K562 (cell line): ENCODE measurements at regions not wholly inside any gene's neighbourhood (a gene's known extent, or its start where the extent isn't known, plus 50 kb on each side); places are given as distances from the start of the nearest gene placed in this dataset.
A peak's percentile ranks its signal among the peaks of the same experiment; 100 is the strongest.

Experiments
- ATAC-seq: fragments of 200-7000 bp; cut with Tn5 transposase; 3 replicates; pipeline ENCODE4 v1.9.1; 2020; ENCODE audit warnings: moderate library complexity
- BruUV-seq: library from RNA; stranded (reverse); fragments of 400-500 nt; replicated peaks from 2 replicates; lab custom pipeline; 2021; lab: Mats Ljungman, UMichigan
- CTCF ChIA-PET: fragments of 300-600 bp; formaldehyde crosslinking; extraction: SDS; loops from one replicate; lab custom pipeline; 2021; ENCODE audit warnings: low intra/inter-chr PET ratio; lab: Yijun Ruan, JAX
- POLR2A ChIA-PET: fragments of 300-600, 350-650 bp; sonication (Branson Sonifier 250); formaldehyde crosslinking; extraction: SDS; loops from one replicate; lab custom pipeline; 2021; ENCODE audit warnings: antibody characterized with exemption, inconsistent platforms; lab: Yijun Ruan, JAX
- DNase-seq, 4 experiments: peaks; one replicate each; pipeline versions ENCODE4 v3.0.0 to v3.0.0-alpha.2; 2011 to 2018; ENCODE audit warnings: low spot score in 3 of 4, mixed read lengths in 3 of 4; ENCODE audit errors: extremely low read depth in 1 of 4
- FAIRE-seq: peaks from 2 replicates; lab custom pipeline; 2011; peaks lifted over from hg19 to GRCh38; lab: Jason Lieb, UNC
- H2AFZ ChIP-seq: 2 replicates; pipeline ENCODE4 v1.6.0; 2011; ENCODE audit warnings: low read depth, low read length, control low read depth, inconsistent platforms
- H3K27ac ChIP-seq: fragments of 200-600 bp; 3 replicates; pipeline ENCODE4 v1.8.0; 2011; ENCODE audit warnings: low read depth, mild to moderate bottlenecking, control low read depth, inconsistent platforms, low read length, moderate library complexity, mixed read lengths; ENCODE audit errors: extremely low read depth
- H3K27me3 ChIP-seq, 2 experiments: fragments of 300-600 bp in 1 of 2; 2 replicates in 1 of 2; 3 replicates in 1 of 2; pipeline versions ENCODE4 v1.6.0 to v1.8.0; 2011; ENCODE audit warnings: inconsistent platforms in 2 of 2, low read length in 2 of 2, mild to moderate bottlenecking in 1 of 2, mixed read lengths in 1 of 2, moderate library complexity in 1 of 2; ENCODE audit not compliant: control insufficient read depth in 2 of 2, insufficient read depth in 2 of 2
- H3K36me3 ChIP-seq: fragments of 300-600 bp; 3 replicates; pipeline ENCODE4 v1.8.0; 2011; ENCODE audit warnings: mild to moderate bottlenecking, low read length, inconsistent platforms; ENCODE audit not compliant: control insufficient read depth, insufficient read depth
- H3K4me1 ChIP-seq, 2 experiments: fragments of 200-600 bp in 1 of 2; replicated peaks in 1 of 2; 2 replicates in 1 of 2; 3 replicates in 1 of 2; pipeline versions ENCODE4 v1.5.1 to v1.8.0; 2011; ENCODE audit warnings: inconsistent platforms in 2 of 2, low read length in 2 of 2, mild to moderate bottlenecking in 1 of 2, mixed read lengths in 1 of 2, moderate library complexity in 1 of 2; ENCODE audit not compliant: control insufficient read depth in 2 of 2, insufficient read depth in 2 of 2
- H3K4me2 ChIP-seq: 2 replicates; pipeline ENCODE4 v1.6.1; 2011; ENCODE audit warnings: low read length, control low read depth, inconsistent platforms, mixed read lengths; ENCODE audit not compliant: insufficient read depth
- H3K4me3 ChIP-seq: fragments of 200-600 bp; sonication (generic), shearing (Covaris generic); 2 replicates; pipeline ENCODE4 v1.5.1; 2016; ENCODE audit warnings: control low read depth, inconsistent platforms
- H3K79me2 ChIP-seq: fragments of 200-600 bp; 3 replicates; pipeline ENCODE4 v1.8.0; 2011; ENCODE audit warnings: low read length, inconsistent platforms; ENCODE audit not compliant: control insufficient read depth, insufficient read depth
- H3K9ac ChIP-seq, 2 experiments: 2 replicates each; pipeline versions ENCODE4 v1.6.0 to v1.6.1; 2011; ENCODE audit warnings: low read depth in 2 of 2, low read length in 2 of 2, control low read depth in 1 of 2, inconsistent platforms in 1 of 2, mild to moderate bottlenecking in 1 of 2, mixed read lengths in 1 of 2; ENCODE audit not compliant: insufficient read depth in 1 of 2
- H3K9me1 ChIP-seq: one replicate; pipeline ENCODE4 v1.6.0; 2011; ENCODE audit warnings: inconsistent platforms, mild to moderate bottlenecking, low read length, moderate library complexity; ENCODE audit not compliant: control insufficient read depth, insufficient read depth
- H3K9me3 ChIP-seq: replicated peaks from 2 replicates; pipeline ENCODE4 v1.5.1; 2011; ENCODE audit warnings: low read depth, low read length, inconsistent platforms; ENCODE audit not compliant: control insufficient read depth, insufficient read depth
- H4K20me1 ChIP-seq: replicated peaks from 2 replicates; pipeline ENCODE4 v1.6.1; 2011; ENCODE audit warnings: low read length, inconsistent platforms, mixed read lengths; ENCODE audit not compliant: control insufficient read depth, insufficient read depth
- ATF3 ChIP-seq, 2 experiments: fragments of 450-650 bp in 1 of 2; sonication (generic) in 1 of 2; formaldehyde crosslinking in 1 of 2; IDR thresholded peaks in 1 of 2; conservative IDR thresholded peaks in 1 of 2; 2 replicates each; pipeline versions ENCODE4 v1.6.1 to v1.8.1; 2016 to 2023; ENCODE audit warnings: mild to moderate bottlenecking in 2 of 2, moderate library complexity in 2 of 2, inconsistent platforms in 1 of 2, missing genetic modification reagents in 1 of 2
- GABPA ChIP-seq: fragments of 200-800 bp; sonication (Bioruptor generic); conservative IDR thresholded peaks from 2 replicates; pipeline ENCODE4 v1.6.1; 2016; ENCODE audit warnings: low read depth, missing genetic modification characterization, missing compliant biosample characterization
- HMBOX1 ChIP-seq: sonication (generic); IDR thresholded peaks from 2 replicates; pipeline ENCODE4 v1.6.1; 2016
- HNRNPH1 ChIP-seq: fragments of 200-400 bp; formaldehyde crosslinking; optimal IDR thresholded peaks from 2 replicates; pipeline ENCODE3; 2017; ENCODE audit warnings: low read depth, mild to moderate bottlenecking, low read length, moderate library complexity
- HNRNPLL ChIP-seq: fragments of 200-400 bp; formaldehyde crosslinking; IDR thresholded peaks from 2 replicates; pipeline ENCODE4 v1.6.1; 2017; ENCODE audit warnings: low read length, low read depth, mild to moderate bottlenecking; ENCODE audit not compliant: poor library complexity, severe bottlenecking
- RAD21 ChIP-seq, 2 experiments: fragments of 250-450 bp in 1 of 2; fragments of 450-650 bp in 1 of 2; sonication (Bioruptor Pico) in 1 of 2; formaldehyde crosslinking in 1 of 2; IDR thresholded peaks in 1 of 2; conservative IDR thresholded peaks in 1 of 2; 2 replicates each; pipeline versions ENCODE4 v1.4.0 to v1.8.0; 2020 to 2022; ENCODE audit warnings: mild to moderate bottlenecking in 2 of 2, moderate library complexity in 1 of 2
- SIX5 ChIP-seq, 2 experiments: IDR thresholded peaks; 2 replicates each; pipeline ENCODE4 v1.6.1; 2011; ENCODE audit warnings: low read length in 2 of 2, borderline replicate concordance in 1 of 2, low read depth in 1 of 2, mild to moderate bottlenecking in 1 of 2, moderate library complexity in 1 of 2; ENCODE audit not compliant: insufficient read depth in 1 of 2
- SMARCE1 ChIP-seq: fragments of 450-650 bp; IDR thresholded peaks from 2 replicates; pipeline ENCODE4 v1.7.1; 2016; ENCODE audit warnings: mild to moderate bottlenecking
- TEAD4 ChIP-seq, 2 experiments: sonication (generic) in 1 of 2; formaldehyde crosslinking in 1 of 2; IDR thresholded peaks; 2 replicates each; pipeline versions ENCODE4 v1.6.1 to v1.8.0; 2012 to 2022; ENCODE audit warnings: borderline replicate concordance in 1 of 2, inconsistent platforms in 1 of 2, low read length in 1 of 2, mild to moderate bottlenecking in 1 of 2, missing genetic modification reagents in 1 of 2
- USF1 ChIP-seq: sonication (generic); formaldehyde crosslinking; IDR thresholded peaks from 2 replicates; pipeline ENCODE4 v1.9.0; 2022; ENCODE audit warnings: mild to moderate bottlenecking, missing genetic modification reagents
- ZBTB7A ChIP-seq: IDR thresholded peaks from 2 replicates; pipeline ENCODE4 v1.6.1; 2011; ENCODE audit warnings: low read depth, mild to moderate bottlenecking, low read length, moderate library complexity, borderline replicate concordance; ENCODE audit not compliant: control insufficient read depth
- WGBS: fragments of 100-300 bp; shearing (Covaris generic); methylation state at CpG from one replicate; pipeline ENCODE4 v1.1.6; 2016; ENCODE audit warnings: low coverage, mixed read lengths; ENCODE audit not compliant: insufficient coverage; ENCODE audit errors: missing lambda C conversion rate; 5-methylcytosine and 5-hydroxymethylcytosine counted together
- in situ Hi-C: fragments of 300-500 bp; cut with MboI; formaldehyde crosslinking; loops from 4 replicates; pipeline ENCODE4 v1.15.0; 2018; ENCODE audit warnings: inconsistent platforms, mixed read lengths
- intact Hi-C: fragments of 100-400 bp; cut with micrococcal nuclease; formaldehyde crosslinking; loops from 2 replicates; pipeline ENCODE4 v1.14.2; 2022

GRCh38 chr7:108660465-108660864 lies 90.8 kb downstream of the DNAJB9 start (continued):
- TF ChIP-seq HNRNPH1 (no peak), GABPA (tag) (no peak), ZBTB7A (no peak), RAD21 (CRISPR knock-in tag; conservative IDR thresholded peaks at IDR 0.05 in 1 of 2, IDR thresholded peaks at IDR 0.05 in 1 of 2) (peak; percentile 50 to 73), USF1 (CRISPR knock-in tag) (no peak), SMARCE1 (no peak), TEAD4 (IDR thresholded peaks at IDR 0.05; ENCODE audit: low read length) (no peak), TEAD4 (CRISPR knock-in tag; IDR thresholded peaks at IDR 0.05; ENCODE audit: borderline replicate concordance) (no peak), SIX5 (IDR thresholded peaks at IDR 0.05; ENCODE audit: borderline replicate concordance in 1 of 2, insufficient read depth in 1 of 2, low read depth in 1 of 2, low read length in 2 of 2) (no peak)

- no peaks in the 10 kb centered on the region for H3K9me3 ChIP-seq
- TF ChIP-seq ATF3 (IDR thresholded peaks at IDR 0.05) (peak; percentile 49; the same call in 1 of the 2 replicates), ATF3 (CRISPR knock-in tag; conservative IDR thresholded peaks at IDR 0.05) (no peak), HNRNPLL (no peak), HMBOX1 (no peak)
- TF ChIP-seq, all 486 proteins: peak for 1
- under 1% methylated on average over 4 of the region's 4 CpGs for WGBS
- Histone ChIP-seq H2AFZ (no peak overlapping the region), H4K20me1 (no peaks in the 10 kb centered on the region), H3K79me2 (no peaks in the 10 kb centered on the region), H3K27ac (no peak overlapping the region), H3K4me2 (no peak overlapping the region), H3K9ac (no peak overlapping the region), H3K4me1 (no peaks in the 10 kb centered on the region), H3K36me3 (no peaks in the 10 kb centered on the region), H3K9me1 (no peaks in the 10 kb centered on the region), H3K27me3 (no peaks in the 10 kb centered on the region), H3K4me3 (no peak overlapping the region)
- POLR2A ChIA-PET = no interaction called here
- in situ Hi-C loops = no loop called here
- CTCF ChIA-PET = no interaction called here
- BruUV-seq = no TSS peak
- ATAC-seq (no peak), FAIRE-seq (no peak), DNase-seq (no peak)
- intact Hi-C loops = no loop called here
Measured at GRCh38 chr7:108662783-108663362, 93.2 kb downstream of the DNAJB9 start.
